Hepatocyte (in vitro differentiated cells): ENCODE measurements at regions not wholly inside any gene's neighbourhood (a gene's known extent, or its start where the extent isn't known, plus 50 kb on each side); places are given as distances from the start of the nearest gene placed in this dataset.

Experiments used
- DNase-seq: peaks from one replicate; pipeline ENCODE4 v3.0.0-alpha.2; 2016; ENCODE audit warnings: low spot score
- H2AFZ ChIP-seq: fragments of 200-600 bp; sonication (generic); 2 replicates; pipeline ENCODE4 v1.6.0; 2016; ENCODE audit warnings: antibody characterized with exemption, mild to moderate bottlenecking
- H3K27ac ChIP-seq: fragments of 200-600 bp; sonication (generic); 2 replicates; pipeline ENCODE4 v1.5.1; 2016; ENCODE audit warnings: mild to moderate bottlenecking
- H3K27me3 ChIP-seq: fragments of 200-600 bp; sonication (generic); 2 replicates; pipeline ENCODE4 v1.6.1; 2016
- H3K36me3 ChIP-seq: fragments of 200-600 bp; sonication (generic); replicated peaks from 2 replicates; pipeline ENCODE4 v1.5.1; 2016; ENCODE audit warnings: low read depth; ENCODE audit not compliant: insufficient read depth
- H3K4me1 ChIP-seq: fragments of 200-600 bp; sonication (generic); 2 replicates; pipeline ENCODE4 v1.5.1; 2016; ENCODE audit warnings: mild to moderate bottlenecking, moderate library complexity; ENCODE audit not compliant: insufficient read depth
- H3K4me2 ChIP-seq: fragments of 200-600 bp; sonication (generic); 2 replicates; pipeline ENCODE4 v1.6.0; 2016
- H3K4me3 ChIP-seq: fragments of 200-600 bp; sonication (generic); 2 replicates; pipeline ENCODE4 v1.5.1; 2016; ENCODE audit warnings: mild to moderate bottlenecking
- H3K79me2 ChIP-seq: fragments of 200-600 bp; sonication (generic); 2 replicates; pipeline ENCODE4 v1.6.0; 2017; ENCODE audit warnings: mild to moderate bottlenecking
- H3K9me2 ChIP-seq: fragments of 200-600 bp; sonication (generic); replicated peaks from 2 replicates; pipeline ENCODE4 v1.6.0; 2017; ENCODE audit warnings: mild to moderate bottlenecking; ENCODE audit not compliant: insufficient read depth
- H3K9me3 ChIP-seq: fragments of 200-600 bp; sonication (generic); 2 replicates; pipeline ENCODE4 v1.5.1; 2016; ENCODE audit warnings: low read depth, mild to moderate bottlenecking
- H4K20me1 ChIP-seq: fragments of 200-600 bp; sonication (generic); 2 replicates; pipeline ENCODE4 v1.6.0; 2016; ENCODE audit warnings: mild to moderate bottlenecking; ENCODE audit not compliant: insufficient read depth, poor library complexity, severe bottlenecking
- CTCF ChIP-seq: fragments of 200-600 bp; sonication (generic); IDR thresholded peaks from 2 replicates; pipeline ENCODE4 v1.5.1; 2016; ENCODE audit warnings: antibody characterized with exemption, mild to moderate bottlenecking; ENCODE audit not compliant: poor library complexity
- EZH2 ChIP-seq: fragments of 200-600 bp; sonication (generic); IDR thresholded peaks from 2 replicates; pipeline ENCODE4 v1.6.1; 2016; ENCODE audit warnings: antibody characterized with exemption, mild to moderate bottlenecking, borderline replicate concordance
- EZH2phosphoT487 ChIP-seq: fragments of 200-600 bp; sonication (generic); IDR thresholded peaks from one replicate; pipeline ENCODE4 v1.6.1; 2018; ENCODE audit warnings: antibody characterized with exemption, mild to moderate bottlenecking, low read depth, moderate library complexity; ENCODE audit not compliant: unreplicated experiment, severe bottlenecking
- WGBS: methylation state at CpG from one replicate; pipeline ENCODE4 v1.1.6; 2016; ENCODE audit warnings: low lambda C conversion rate; ENCODE audit errors: missing lambda C conversion rate; 5-methylcytosine and 5-hydroxymethylcytosine counted together

DNA sequence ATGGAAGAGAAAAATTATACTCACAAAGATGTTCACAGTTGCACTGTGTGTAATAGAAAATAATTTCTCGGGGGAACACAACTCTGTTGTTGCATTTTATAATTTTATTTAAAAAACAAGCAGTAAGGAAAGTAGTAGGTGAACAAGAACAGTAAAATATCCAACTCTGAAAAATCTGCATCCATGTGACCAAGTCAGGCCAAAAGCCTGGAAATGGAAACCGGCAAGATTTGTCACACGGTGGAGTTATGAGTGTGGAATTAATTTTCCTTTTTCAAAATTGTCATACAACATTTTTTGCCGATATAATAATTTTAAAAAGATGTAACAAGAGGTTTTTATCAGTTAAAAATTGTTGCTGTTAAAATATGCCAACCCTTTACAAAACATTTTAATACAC lies 1421.5 kb downstream of the BRD1 start:
- no peak for TF ChIP-seq EZH2
- no peak for TF ChIP-seq EZH2phosphoT487
- TF ChIP-seq CTCF = no peak
- no peak overlapping the region for H2AFZ ChIP-seq
- 86% methylated on average over 4 of the region's 4 CpGs for WGBS
- no peaks in the 10 kb centered on the region for H3K4me1 ChIP-seq
- H3K36me3 ChIP-seq = no peaks in the 10 kb centered on the region
- no peaks in the 10 kb centered on the region for H3K9me3 ChIP-seq
- no peak overlapping the region for H3K27ac ChIP-seq
- H3K4me2 ChIP-seq = no peak overlapping the region
- DNase-seq = no peak
- no peaks in the 10 kb centered on the region for H3K27me3 ChIP-seq
- H3K9me2 ChIP-seq = no peaks in the 10 kb centered on the region
- no peaks in the 10 kb centered on the region for H4K20me1 ChIP-seq
- no peak overlapping the region for H3K4me3 ChIP-seq
- H3K79me2 ChIP-seq = no peaks in the 10 kb centered on the region

GRCh38 chr22:48405741-48406140 lies 1421.9 kb downstream of the BRD1 start:
- Histone ChIP-seq H2AFZ (no peak overlapping the region), H3K27ac (no peak overlapping the region), H3K4me1 (no peaks in the 10 kb centered on the region), H3K9me2 (no peaks in the 10 kb centered on the region), H3K36me3 (no peaks in the 10 kb centered on the region), H3K27me3 (no peaks in the 10 kb centered on the region), H3K4me3 (no peak overlapping the region), H3K9me3 (no peaks in the 10 kb centered on the region), H3K4me2 (no peak overlapping the region), H4K20me1 (no peaks in the 10 kb centered on the region), H3K79me2 (no peaks in the 10 kb centered on the region)
- WGBS = 82% methylated on average over 6 of the region's 6 CpGs
- TF ChIP-seq EZH2 (no peak), EZH2phosphoT487 (no peak), CTCF (no peak)
- DNase-seq = no peak

GRCh38 chr22:48404801-48405447 lies 1422.7 kb downstream of the BRD1 start:
- WGBS = 87% methylated on average over 16 of the region's 16 CpGs

More at GRCh38 chr22:48404801-48405447, 1422.7 kb downstream of the BRD1 start:
- Histone ChIP-seq H3K27me3 (no peaks in the 10 kb centered on the region), H3K79me2 (no peaks in the 10 kb centered on the region), H3K4me3 (no peak overlapping the region), H3K4me2 (no peak overlapping the region), H3K36me3 (no peaks in the 10 kb centered on the region), H3K9me3 (no peaks in the 10 kb centered on the region), H4K20me1 (no peaks in the 10 kb centered on the region), H3K27ac (no peak overlapping the region), H3K4me1 (no peaks in the 10 kb centered on the region), H2AFZ (no peak overlapping the region), H3K9me2 (no peaks in the 10 kb centered on the region)
- no peak for DNase-seq
- TF ChIP-seq CTCF = no peak
- no peak for TF ChIP-seq EZH2phosphoT487
- TF ChIP-seq EZH2 = no peak
